Urinary bladder (tissue), 3 donors: ENCODE measurements at regions not wholly inside any gene's neighbourhood (a gene's known extent, or its start where the extent isn't known, plus 50 kb on each side); places are given as distances from the start of the nearest gene placed in this dataset.

Experiments used
- DNase-seq: peaks from one replicate; pipeline ENCODE4 v3.0.0-alpha.2; 2015; ENCODE audit errors: extremely low spot score
- H3K27ac ChIP-seq: one replicate; pipeline ENCODE4 v1.5.1; 2013; ENCODE audit warnings: low read depth, mild to moderate bottlenecking, moderate library complexity
- H3K36me3 ChIP-seq: one replicate; pipeline ENCODE4 v1.6.1; 2013; ENCODE audit warnings: mild to moderate bottlenecking, moderate library complexity; ENCODE audit not compliant: insufficient read depth
- H3K4me1 ChIP-seq: one replicate; pipeline ENCODE4 v1.6.1; 2013; ENCODE audit warnings: mild to moderate bottlenecking, moderate library complexity; ENCODE audit not compliant: insufficient read depth
- H3K4me3 ChIP-seq: one replicate; pipeline ENCODE4 v1.5.1; 2013; ENCODE audit warnings: low read depth, low read length
- WGBS: extraction: QIAGEN DNeasy Blood & Tissue Kit; methylation state at CpG from one replicate; pipeline ENCODE4 v1.1.7; 2013; 5-methylcytosine and 5-hydroxymethylcytosine counted together
- donor health status: healthy with polysubstance abuse.
- donor health status: healthy.

- WGBS = 60% methylated on average over 4 of the region's 4 CpGs
- DNase-seq = no peak
- H3K4me1 ChIP-seq = no peaks in the 10 kb centered on the region
- no peak overlapping the region for H3K27ac ChIP-seq
- no peaks in the 10 kb centered on the region for H3K36me3 ChIP-seq
- no peak overlapping the region for H3K4me3 ChIP-seq
Observed at GRCh38 chr20:57959589-57959988, 249.8 kb upstream of the PMEPA1 start.

- H3K27ac ChIP-seq = no peak overlapping the region
- WGBS = 66% methylated on average over 12 of the region's 12 CpGs
- H3K36me3 ChIP-seq = no peaks in the 10 kb centered on the region
- H3K4me3 ChIP-seq = no peak overlapping the region
- no peak for DNase-seq
- no peaks in the 10 kb centered on the region for H3K4me1 ChIP-seq
Observed at GRCh38 chr20:57959018-57959417, 249.2 kb upstream of the PMEPA1 start.

DNA sequence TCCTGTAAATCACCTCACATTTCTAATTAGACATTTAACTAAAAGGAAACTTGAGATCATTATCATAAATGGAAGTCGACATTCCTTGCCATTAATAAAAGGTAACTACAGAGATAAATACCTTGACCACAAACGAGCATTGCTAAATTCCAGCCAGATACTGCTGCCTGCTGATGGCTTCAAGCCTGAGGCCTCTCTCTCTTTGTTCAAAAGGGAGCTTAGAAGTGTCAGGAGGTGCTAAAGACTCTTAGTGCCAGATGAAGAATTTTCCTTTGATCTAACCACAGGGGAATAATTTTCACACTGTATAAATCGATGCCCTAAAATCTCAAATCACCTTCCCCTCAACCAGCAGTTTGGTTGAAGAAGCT is 248.2 kb upstream of the PMEPA1 start:
- 78% methylated on average over 3 of the region's 3 CpGs for WGBS
- no peaks in the 10 kb centered on the region for H3K4me1 ChIP-seq

DNA sequence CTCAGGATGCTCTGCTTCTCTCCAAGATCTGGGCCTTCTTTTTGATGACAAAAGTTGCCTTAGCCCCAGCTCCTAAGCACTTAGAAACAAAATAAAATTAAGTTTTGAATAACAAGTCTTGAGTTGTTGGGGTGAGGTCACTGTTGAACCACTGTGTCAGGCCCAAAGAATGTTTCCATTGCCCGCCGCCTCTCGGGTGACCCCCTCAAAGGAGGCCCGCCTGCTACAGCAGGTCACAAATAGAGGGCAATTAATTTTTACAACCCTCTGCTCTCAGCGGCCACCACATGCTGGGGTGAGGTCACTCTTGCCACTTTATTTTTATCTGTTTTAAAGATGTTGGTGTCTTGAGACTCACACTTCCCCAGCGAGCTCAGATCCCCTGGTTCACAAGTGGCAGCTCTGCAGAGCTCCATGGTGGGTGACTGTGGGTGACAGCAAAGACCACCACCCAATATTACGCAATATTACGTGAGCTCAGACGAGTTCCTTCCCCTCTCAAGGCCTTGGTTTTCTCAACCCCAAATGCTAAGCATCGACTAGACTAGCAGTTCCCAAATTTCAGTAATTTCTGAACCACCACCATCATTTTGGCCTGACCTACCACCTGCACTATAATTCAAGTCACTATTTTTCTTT is 247.7 kb upstream of the PMEPA1 start:
- 80% methylated on average over 10 of the region's 10 CpGs for WGBS
- H3K4me3 ChIP-seq = no peak overlapping the region
- no peaks in the 10 kb centered on the region for H3K36me3 ChIP-seq
- H3K27ac ChIP-seq = no peak overlapping the region
- no peak for DNase-seq
- H3K4me1 ChIP-seq = no peaks in the 10 kb centered on the region

More for the DNA sequence above, 248.2 kb upstream of the PMEPA1 start:
- no peak overlapping the region for H3K27ac ChIP-seq
- H3K4me3 ChIP-seq = no peak overlapping the region
- no peaks in the 10 kb centered on the region for H3K36me3 ChIP-seq
- DNase-seq = no peak

GRCh38 chr20:57953638-57954037 is 243.8 kb upstream of the PMEPA1 start:
- Histone ChIP-seq H3K4me3 (no peak overlapping the region), H3K4me1 (no peaks in the 10 kb centered on the region), H3K27ac (no peak overlapping the region), H3K36me3 (no peaks in the 10 kb centered on the region)
- WGBS = 74% methylated on average over 4 of the region's 4 CpGs
- DNase-seq = no peak

DNA sequence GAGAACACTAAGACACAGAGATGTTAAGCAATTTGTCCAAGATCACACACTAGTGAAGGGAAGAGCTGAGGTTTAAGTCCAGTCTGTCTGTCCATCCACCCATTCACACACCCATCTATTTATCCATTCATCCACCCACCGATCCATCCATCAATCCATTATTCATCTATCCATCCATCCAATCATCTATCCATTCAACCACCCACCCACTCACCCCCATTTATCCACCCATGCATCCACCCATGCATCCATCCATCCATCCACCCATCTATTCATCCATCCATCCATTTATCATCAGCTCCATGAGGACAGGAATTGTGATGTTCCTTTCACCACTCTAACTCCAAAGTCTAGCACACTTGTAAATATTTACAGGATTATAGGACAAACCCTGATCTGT is 242.3 kb upstream of the PMEPA1 start:
- Histone ChIP-seq H3K27ac (no peak overlapping the region), H3K4me3 (no peak overlapping the region), H3K4me1 (no peaks in the 10 kb centered on the region), H3K36me3 (no peaks in the 10 kb centered on the region)
- DNase-seq = no peak
- WGBS = 98% methylated on average over 1 of the region's 1 CpG

- Histone ChIP-seq H3K4me3 (no peak overlapping the region), H3K36me3 (no peaks in the 10 kb centered on the region), H3K27ac (no peak overlapping the region), H3K4me1 (no peaks in the 10 kb centered on the region)
- no peak for DNase-seq
- WGBS = 93% methylated on average over 3 of the region's 3 CpGs
Observed at GRCh38 chr20:57951549-57951948, 241.7 kb upstream of the PMEPA1 start.

- Histone ChIP-seq H3K36me3 (no peaks in the 10 kb centered on the region), H3K4me1 (no peaks in the 10 kb centered on the region), H3K4me3 (no peak overlapping the region), H3K27ac (no peak overlapping the region)
- WGBS = 78% methylated on average over 14 of the region's 14 CpGs
- no peak for DNase-seq
Observed at GRCh38 chr20:57950764-57951485, 241.1 kb upstream of the PMEPA1 start.

GRCh38 chr20:57948180-57948955 is 238.6 kb upstream of the PMEPA1 start:
- 91% methylated on average over 9 of the region's 9 CpGs for WGBS

GRCh38 chr20:57947421-57948179 is 237.8 kb upstream of the PMEPA1 start:
- WGBS = 53% methylated on average over 16 of the region's 16 CpGs
- DNase-seq = no peak
- no peak overlapping the region for H3K27ac ChIP-seq
- H3K36me3 ChIP-seq = no peaks in the 10 kb centered on the region
- no peak overlapping the region for H3K4me3 ChIP-seq
- H3K4me1 ChIP-seq = no peaks in the 10 kb centered on the region

More at GRCh38 chr20:57948180-57948955, 238.6 kb upstream of the PMEPA1 start:
- no peak overlapping the region for H3K4me3 ChIP-seq
- no peak for DNase-seq
- H3K4me1 ChIP-seq = no peaks in the 10 kb centered on the region
- H3K27ac ChIP-seq = peak overlapping the region; percentile 29
- no peaks in the 10 kb centered on the region for H3K36me3 ChIP-seq

GRCh38 chr20:57946559-57947315 is 236.9 kb upstream of the PMEPA1 start:
- no peak overlapping the region for H3K4me3 ChIP-seq
- H3K36me3 ChIP-seq = no peaks in the 10 kb centered on the region
- 85% methylated on average over 8 of the region's 8 CpGs for WGBS
- no peak overlapping the region for H3K27ac ChIP-seq
- no peaks in the 10 kb centered on the region for H3K4me1 ChIP-seq
- no peak for DNase-seq

DNA sequence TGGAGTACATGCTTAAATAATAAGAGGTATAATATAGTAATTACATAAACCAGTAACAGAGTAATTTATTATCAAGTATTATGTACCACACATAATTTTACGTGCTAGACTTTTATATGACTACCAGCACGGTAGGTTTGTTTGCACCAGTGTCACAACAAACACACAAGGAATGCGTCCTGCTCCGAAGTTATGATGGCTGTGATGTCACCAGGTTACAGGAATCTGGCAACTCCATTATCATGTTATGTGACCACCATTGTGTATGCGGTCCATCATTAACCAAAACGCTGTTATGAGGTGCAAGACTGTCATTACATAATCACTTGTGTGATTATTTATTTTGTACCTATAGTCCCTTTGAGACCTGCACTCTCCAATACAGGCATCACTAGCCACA is 235.2 kb upstream of the PMEPA1 start:
- no peak for DNase-seq
- H3K4me3 ChIP-seq = no peak overlapping the region
- H3K4me1 ChIP-seq = no peaks in the 10 kb centered on the region
- 87% methylated on average over 6 of the region's 6 CpGs for WGBS
- no peaks in the 10 kb centered on the region for H3K36me3 ChIP-seq
- no peak overlapping the region for H3K27ac ChIP-seq

GRCh38 chr20:57943950-57944349 is 234.1 kb upstream of the PMEPA1 start:
- Histone ChIP-seq H3K4me3 (no peak overlapping the region), H3K27ac (no peak overlapping the region), H3K4me1 (no peaks in the 10 kb centered on the region), H3K36me3 (no peaks in the 10 kb centered on the region)
- DNase-seq = no peak
- WGBS = 90% methylated on average over 7 of the region's 7 CpGs
